ENCODE measurements at regions not wholly inside any gene's neighbourhood (a gene's known extent, or its start where the extent isn't known, plus 50 kb on each side); places are given as distances from the start of the nearest gene placed in this dataset.

GRCh38 chr11:76292583-76293188 lies 86.4 kb upstream of the WNT11 start:
- TF ChIP-seq ESRRG (CRISPR knock-in tag; IDR thresholded peaks at IDR 0.05) (no peak), SNAI2 (CRISPR knock-in tag; IDR thresholded peaks at IDR 0.05) (no peak), TCF4 (CRISPR knock-in tag; IDR thresholded peaks at IDR 0.05; ENCODE audit: borderline replicate concordance) (no peak), CSRNP3 (CRISPR knock-in tag; IDR thresholded peaks at IDR 0.05) (no peak)
- TF ChIP-seq, protein P1, sequence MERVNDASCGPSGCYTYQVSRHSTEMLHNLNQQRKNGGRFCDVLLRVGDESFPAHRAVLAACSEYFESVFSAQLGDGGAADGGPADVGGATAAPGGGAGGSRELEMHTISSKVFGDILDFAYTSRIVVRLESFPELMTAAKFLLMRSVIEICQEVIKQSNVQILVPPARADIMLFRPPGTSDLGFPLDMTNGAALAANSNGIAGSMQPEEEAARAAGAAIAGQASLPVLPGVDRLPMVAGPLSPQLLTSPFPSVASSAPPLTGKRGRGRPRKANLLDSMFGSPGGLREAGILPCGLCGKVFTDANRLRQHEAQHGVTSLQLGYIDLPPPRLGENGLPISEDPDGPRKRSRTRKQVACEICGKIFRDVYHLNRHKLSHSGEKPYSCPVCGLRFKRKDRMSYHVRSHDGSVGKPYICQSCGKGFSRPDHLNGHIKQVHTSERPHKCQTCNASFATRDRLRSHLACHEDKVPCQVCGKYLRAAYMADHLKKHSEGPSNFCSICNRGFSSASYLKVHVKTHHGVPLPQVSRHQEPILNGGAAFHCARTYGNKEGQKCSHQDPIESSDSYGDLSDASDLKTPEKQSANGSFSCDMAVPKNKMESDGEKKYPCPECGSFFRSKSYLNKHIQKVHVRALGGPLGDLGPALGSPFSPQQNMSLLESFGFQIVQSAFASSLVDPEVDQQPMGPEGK (CRISPR knock-in tag; IDR thresholded peaks at IDR 0.05; ENCODE audit: borderline replicate concordance), result no peak

Data from SK-N-SH treated with all-trans-retinoic acid at 6 μM for 48 hours (cell line).